H4 (cell line): ENCODE measurements at regions not wholly inside any gene's neighbourhood (a gene's known extent, or its start where the extent isn't known, plus 50 kb on each side); places are given as distances from the start of the nearest gene placed in this dataset.
"Not testable (repeated sequence)": the region's sequence is repeated elsewhere in the genome, so short reads cannot be mapped to it uniquely, and the experiment has no call there.

ENCODE experiments used
- DNase-seq: peaks from one replicate; pipeline ENCODE4 v3.0.0-alpha.2; 2015; ENCODE audit warnings: low spot score

- no peak for DNase-seq
Measured at GRCh38 chr5:158061451-158061850, 202.5 kb upstream of the CLINT1 start.

GRCh38 chr5:158060212-158060611 is 201.3 kb upstream of the CLINT1 start:
- no peak for DNase-seq

- no peak for DNase-seq
Measured at GRCh38 chr5:158058208-158059120, 199.5 kb upstream of the CLINT1 start.

- no peak for DNase-seq
Measured at GRCh38 chr5:158056130-158056825, 197.3 kb upstream of the CLINT1 start.

GRCh38 chr5:158055111-158055501 is 196.2 kb upstream of the CLINT1 start:
- DNase-seq = no peak

- no peak for DNase-seq
Measured at GRCh38 chr5:158054223-158055110, 195.5 kb upstream of the CLINT1 start.

- DNase-seq = no peak
Measured at GRCh38 chr5:158051036-158051435, 192.1 kb upstream of the CLINT1 start.

GRCh38 chr5:158050421-158050820 is 191.5 kb upstream of the CLINT1 start:
- no peak for DNase-seq

GRCh38 chr5:158049459-158049858 is 190.5 kb upstream of the CLINT1 start:
- no peak for DNase-seq

- no peak for DNase-seq
Measured at GRCh38 chr5:158045696-158046095, 186.8 kb upstream of the CLINT1 start.

GRCh38 chr5:158039911-158040347 is 181.0 kb upstream of the CLINT1 start:
- DNase-seq = no peak

GRCh38 chr5:158039441-158039840 is 180.5 kb upstream of the CLINT1 start:
- no peak for DNase-seq

- not testable (repeated sequence) for DNase-seq
Measured at GRCh38 chr5:158036983-158037595, 178.1 kb upstream of the CLINT1 start.

- not testable (repeated sequence) for DNase-seq
Measured at GRCh38 chr5:158034586-158034985, 175.6 kb upstream of the CLINT1 start.

- DNase-seq = no peak
Measured at GRCh38 chr5:158033724-158034123, 174.8 kb upstream of the CLINT1 start.

- DNase-seq = no peak
Measured at GRCh38 chr5:158033076-158033475, 174.1 kb upstream of the CLINT1 start.

- no peak for DNase-seq
Measured at GRCh38 chr5:158032246-158032645, 173.3 kb upstream of the CLINT1 start.

- no peak for DNase-seq
Measured at GRCh38 chr5:158027806-158028775, 169.1 kb upstream of the CLINT1 start.

GRCh38 chr5:158026304-158027031 is 167.5 kb upstream of the CLINT1 start:
- no peak for DNase-seq

GRCh38 chr5:158023266-158023665 is 164.3 kb upstream of the CLINT1 start:
- no peak for DNase-seq
